AG04450 (cell line): ENCODE measurements at regions not wholly inside any gene's neighbourhood (a gene's known extent, or its start where the extent isn't known, plus 50 kb on each side); places are given as distances from the start of the nearest gene placed in this dataset.

Source experiments
- CTCF ChIA-PET: fragments of 300-600, 350-600 bp; formaldehyde crosslinking; extraction: SDS; loops from one replicate; lab custom pipeline; 2022; ENCODE audit warnings: antibody characterized with exemption, inconsistent platforms; lab: Charles Lee
- POLR2A ChIA-PET: fragments of 350-600 bp; formaldehyde crosslinking; extraction: SDS; loops from one replicate; lab custom pipeline; 2021; ENCODE audit warnings: antibody characterized with exemption, inconsistent platforms; lab: Yijun Ruan, JAX
- DNase-seq: peaks from one replicate; pipeline ENCODE4 v3.0.0-alpha.2; 2011; ENCODE audit warnings: low read depth, low spot score
- H3K27ac ChIP-seq: one replicate; pipeline ENCODE4 v1.5.1; 2012; ENCODE audit warnings: low read depth, low read length, control low read depth
- H3K27me3 ChIP-seq: one replicate; pipeline ENCODE4 v1.6.0; 2012; ENCODE audit warnings: low read length; ENCODE audit not compliant: control insufficient read depth, insufficient read depth
- H3K4me3 ChIP-seq: 2 replicates; pipeline ENCODE4 v1.5.1; 2011; ENCODE audit warnings: mild to moderate bottlenecking, low read depth, low read length, control low read depth
- H3K9me3 ChIP-seq: 2 replicates; pipeline ENCODE4 v1.5.1; 2012; ENCODE audit warnings: low read length; ENCODE audit not compliant: control insufficient read depth, insufficient read depth
- CTCF ChIP-seq: IDR thresholded peaks from 2 replicates; pipeline ENCODE4 v1.5.1; 2011; ENCODE audit warnings: low read depth, low read length, control low read depth, inconsistent platforms

- ChIA-PET CTCF (interaction anchor here (0.5 to 3.1 kb wide), 4 partner anchors 9 to 278 kb away, joined by 3 to 31 read pairs (median 10); no protein-coding TSS in a partner anchor), POLR2A (no interaction called here)
- H3K9me3 ChIP-seq = no peaks in the 10 kb centered on the region
- TF ChIP-seq CTCF = no peak
- no peak overlapping the region for H3K27ac ChIP-seq
- H3K27me3 ChIP-seq = peaks cover under 1% of the 10 kb centered on the region
- no peak overlapping the region for H3K4me3 ChIP-seq
- no peak for DNase-seq
These were observed 61.1 kb upstream of the SERBP1 start for GRCh38 chr1:67491280-67491679.

- POLR2A ChIA-PET = no interaction called here
- H3K27me3 ChIP-seq = no peaks in the 10 kb centered on the region
- CTCF ChIA-PET = interaction anchor here (0.6 to 3.1 kb wide), 4 partner anchors 8 to 279 kb away, joined by 3 to 31 read pairs (median 12); no protein-coding TSS in a partner anchor
- TF ChIP-seq CTCF = no peak
- no peak overlapping the region for H3K27ac ChIP-seq
- DNase-seq = no peak
- H3K9me3 ChIP-seq = no peaks in the 10 kb centered on the region
- H3K4me3 ChIP-seq = no peak overlapping the region
These were observed 62.9 kb upstream of the SERBP1 start for GRCh38 chr1:67493148-67493547.

GRCh38 chr1:67495327-67495726 is 65.1 kb upstream of the SERBP1 start:
- CTCF ChIA-PET = interaction anchor here (1.2 to 5.3 kb wide), 2 partner anchors 147 to 282 kb away, joined by 4 to 27 read pairs; no protein-coding TSS in a partner anchor
- no peaks in the 10 kb centered on the region for H3K27me3 ChIP-seq
- DNase-seq = no peak
- no peak overlapping the region for H3K4me3 ChIP-seq
- H3K9me3 ChIP-seq = no peaks in the 10 kb centered on the region
- no peak for TF ChIP-seq CTCF
- POLR2A ChIA-PET = no interaction called here
- no peak overlapping the region for H3K27ac ChIP-seq

- ChIA-PET CTCF (interaction anchor here (0.6 to 5.3 kb wide), 6 partner anchors 16 to 347 kb away, joined by 3 to 32 read pairs (median 5); no protein-coding TSS in a partner anchor), POLR2A (no interaction called here)
- DNase-seq = no peak
- H3K4me3 ChIP-seq = no peak overlapping the region
- no peaks in the 10 kb centered on the region for H3K9me3 ChIP-seq
- H3K27ac ChIP-seq = no peak overlapping the region
- TF ChIP-seq CTCF = no peak
- H3K27me3 ChIP-seq = no peaks in the 10 kb centered on the region
These were observed 66.1 kb upstream of the SERBP1 start for GRCh38 chr1:67496329-67496728.

GRCh38 chr1:67500413-67500959 is 70.3 kb upstream of the SERBP1 start:
- Histone ChIP-seq H3K27me3 (peaks cover 3% of the 10 kb centered on the region), H3K9me3 (no peaks in the 10 kb centered on the region), H3K4me3 (no peak overlapping the region), H3K27ac (no peak overlapping the region)
- peak; percentile 59 for DNase-seq
- POLR2A ChIA-PET = interaction anchor here (1.3 kb wide), 1 partner anchor 70 kb away, joined by 4 read pairs; the partner anchor contains the start of gene SERBP1
- TF ChIP-seq CTCF = peak; percentile 99
- CTCF ChIA-PET = interaction anchor here (0.6 to 5.5 kb wide), 68 partner anchors 9 to 742 kb away, joined by 3 to 218 read pairs (median 5); partner anchors contain the start of gene GADD45A
